DND-41 (cell line): ENCODE measurements at regions not wholly inside any gene's neighbourhood (a gene's known extent, or its start where the extent isn't known, plus 50 kb on each side); places are given as distances from the start of the nearest gene placed in this dataset.
"Not testable (repeated sequence)": the region's sequence is repeated elsewhere in the genome, so short reads cannot be mapped to it uniquely, and the experiment has no call there.

Experiments
- ATAC-seq: fragments of 200-7000 bp; cut with Tn5 transposase; 3 replicates; pipeline ENCODE4 v1.9.1; 2021; ENCODE audit warnings: low read depth; ENCODE audit not compliant: insufficient read depth
- DNase-seq: peaks from one replicate; pipeline ENCODE4 v3.0.0-alpha.2; 2020
- H2AFZ ChIP-seq: 2 replicates; pipeline ENCODE4 v1.6.0; 2012; ENCODE audit warnings: low read depth, low read length
- H3K27ac ChIP-seq: 2 replicates; pipeline ENCODE4 v1.5.1; 2012; ENCODE audit warnings: low read length, inconsistent platforms
- H3K27me3 ChIP-seq: fragments of 200-600 bp; sonication (generic); 2 replicates; pipeline ENCODE4 v1.6.0; 2012; ENCODE audit warnings: low read length, mild to moderate bottlenecking, inconsistent platforms; ENCODE audit not compliant: insufficient read depth, poor library complexity
- H3K36me3 ChIP-seq: 2 replicates; pipeline ENCODE4 v1.5.1; 2012; ENCODE audit warnings: low read length, inconsistent platforms; ENCODE audit not compliant: insufficient read depth
- H3K4me1 ChIP-seq: 2 replicates; pipeline ENCODE4 v1.5.1; 2012; ENCODE audit warnings: mild to moderate bottlenecking, low read length; ENCODE audit not compliant: insufficient read depth
- H3K4me2 ChIP-seq: 2 replicates; pipeline ENCODE4 v1.6.0; 2012; ENCODE audit warnings: mild to moderate bottlenecking, moderate library complexity, low read length, inconsistent platforms; ENCODE audit not compliant: insufficient read depth
- H3K4me3 ChIP-seq, 2 experiments: fragments of 200-600 bp in 1 of 2; shearing (Covaris generic) in 1 of 2; 2 replicates each; pipeline ENCODE4 v1.5.1; 2012 to 2016; ENCODE audit warnings: inconsistent platforms in 2 of 2, low read length in 2 of 2, mild to moderate bottlenecking in 2 of 2, low read depth in 1 of 2, moderate library complexity in 1 of 2
- H3K79me2 ChIP-seq: 2 replicates; pipeline ENCODE4 v1.6.0; 2012; ENCODE audit warnings: low read length, inconsistent platforms; ENCODE audit not compliant: insufficient read depth
- H3K9ac ChIP-seq: 2 replicates; pipeline ENCODE4 v1.6.0; 2012; ENCODE audit warnings: low read depth, mild to moderate bottlenecking, inconsistent platforms, low read length, moderate library complexity
- H3K9me3 ChIP-seq: 2 replicates; pipeline ENCODE4 v1.5.1; 2012; ENCODE audit warnings: low read length, moderate library complexity, mild to moderate bottlenecking, inconsistent platforms; ENCODE audit not compliant: insufficient read depth, severe bottlenecking
- H4K20me1 ChIP-seq: 2 replicates; pipeline ENCODE4 v1.6.0; 2012; ENCODE audit warnings: low read length; ENCODE audit not compliant: insufficient read depth
- CTCF ChIP-seq: IDR thresholded peaks from 2 replicates; pipeline ENCODE4 v1.5.1; 2012; ENCODE audit warnings: borderline replicate concordance, low read length, moderate library complexity, mild to moderate bottlenecking; ENCODE audit not compliant: poor library complexity, severe bottlenecking; ENCODE audit errors: extremely low read depth
- EZH2 ChIP-seq: IDR thresholded peaks from 3 replicates; pipeline ENCODE4 v1.6.1; 2012; ENCODE audit warnings: borderline replicate concordance, low read depth, mild to moderate bottlenecking, moderate library complexity, low read length, inconsistent platforms; ENCODE audit not compliant: severe bottlenecking

GRCh38 chr2:175847128-175847527 is 154.9 kb downstream of the LNPK start:
- ATAC-seq, result no peak

GRCh38 chr2:175844169-175844568 is 157.9 kb downstream of the LNPK start:
- Histone ChIP-seq H3K36me3 (no peaks in the 10 kb centered on the region), H2AFZ (no peak overlapping the region), H3K79me2 (no peaks in the 10 kb centered on the region), H4K20me1 (no peaks in the 10 kb centered on the region), H3K4me3 (no peak overlapping the region), H3K27ac (no peak overlapping the region), H3K9ac (no peak overlapping the region), H3K4me1 (no peaks in the 10 kb centered on the region), H3K27me3 (peaks cover 5% of the 10 kb centered on the region), H3K4me2 (no peak overlapping the region), H3K9me3 (no peaks in the 10 kb centered on the region)
- ATAC-seq (no peak), DNase-seq (no peak)
- no peak for TF ChIP-seq CTCF
- no peak for TF ChIP-seq EZH2

More at GRCh38 chr2:175847128-175847527, 154.9 kb downstream of the LNPK start:
- Histone ChIP-seq H3K79me2 (no peaks in the 10 kb centered on the region), H3K9ac (no peak overlapping the region), H3K36me3 (no peaks in the 10 kb centered on the region), H3K9me3 (no peaks in the 10 kb centered on the region), H3K4me1 (no peaks in the 10 kb centered on the region), H3K27me3 (peaks cover 5% of the 10 kb centered on the region), H2AFZ (no peak overlapping the region), H3K4me3 (no peak overlapping the region), H4K20me1 (no peaks in the 10 kb centered on the region), H3K4me2 (no peak overlapping the region), H3K27ac (no peak overlapping the region)
- no peak for DNase-seq
- no peak for TF ChIP-seq EZH2
- no peak for TF ChIP-seq CTCF

GRCh38 chr2:175843625-175844024 is 158.4 kb downstream of the LNPK start:
- H3K4me1 ChIP-seq, result no peaks in the 10 kb centered on the region
- no peaks in the 10 kb centered on the region for H3K79me2 ChIP-seq
- H3K36me3 ChIP-seq, result no peaks in the 10 kb centered on the region
- no peak overlapping the region for H3K9ac ChIP-seq
- H4K20me1 ChIP-seq, result no peaks in the 10 kb centered on the region
- ATAC-seq, result no peak
- no peak overlapping the region for H3K27ac ChIP-seq
- H3K27me3 ChIP-seq, result peaks cover 5% of the 10 kb centered on the region
- H3K4me3 ChIP-seq, result no peak overlapping the region
- TF ChIP-seq CTCF (no peak), EZH2 (no peak)
- H3K4me2 ChIP-seq, result no peak overlapping the region
- no peak overlapping the region for H2AFZ ChIP-seq
- H3K9me3 ChIP-seq, result no peaks in the 10 kb centered on the region
- DNase-seq, result no peak

- Histone ChIP-seq H3K4me3 (no peak overlapping the region), H3K27me3 (peaks cover 5% of the 10 kb centered on the region), H3K79me2 (no peaks in the 10 kb centered on the region), H2AFZ (no peak overlapping the region), H3K9ac (no peak overlapping the region), H3K4me2 (no peak overlapping the region), H4K20me1 (no peaks in the 10 kb centered on the region), H3K36me3 (no peaks in the 10 kb centered on the region), H3K4me1 (no peaks in the 10 kb centered on the region), H3K27ac (no peak overlapping the region), H3K9me3 (no peaks in the 10 kb centered on the region)
- no peak for ATAC-seq
- no peak for DNase-seq
- TF ChIP-seq EZH2, result no peak
- no peak for TF ChIP-seq CTCF
Measured at GRCh38 chr2:175842996-175843395, 159.1 kb downstream of the LNPK start.

DNA sequence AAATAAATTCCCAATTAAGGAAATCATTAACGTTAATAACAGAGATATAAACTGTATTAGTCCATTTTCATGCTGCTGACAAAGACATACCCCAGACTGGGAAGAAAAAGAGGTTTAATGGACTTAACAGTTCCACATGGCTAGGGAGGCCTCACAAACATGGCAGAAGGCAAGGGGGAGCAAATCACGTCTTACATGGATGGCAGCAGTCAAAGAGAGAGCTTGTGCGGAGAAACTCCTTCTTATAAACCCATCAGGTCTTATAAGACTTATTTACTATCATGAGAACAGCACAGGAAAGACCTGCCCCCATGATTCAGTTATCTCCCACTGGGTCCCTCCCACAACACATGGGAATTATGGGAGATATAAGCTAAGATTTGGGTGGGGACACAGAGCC is 161.3 kb downstream of the LNPK start:
- not testable (repeated sequence) for H3K4me3 ChIP-seq, DNase-seq, H3K79me2 ChIP-seq, H3K36me3 ChIP-seq, H3K9ac ChIP-seq, H3K27ac ChIP-seq, H3K4me1 ChIP-seq, H3K4me2 ChIP-seq, H4K20me1 ChIP-seq, H3K9me3 ChIP-seq, H2AFZ ChIP-seq, ATAC-seq
- H3K27me3 ChIP-seq, result peaks cover 14% of the 10 kb centered on the region
